ENCODE measurements at regions not wholly inside any gene's neighbourhood (a gene's known extent, or its start where the extent isn't known, plus 50 kb on each side); places are given as distances from the start of the nearest gene placed in this dataset.

- TF ChIP-seq POLR2A (IDR thresholded peaks at IDR 0.05) = no peak
- no peak for TF ChIP-seq EP300 (IDR thresholded peaks at IDR 0.05)
Measured at GRCh38 chr1:30257322-30257721, 466.1 kb downstream of the MATN1 start.

Data from ovary (tissue), 1 donor.